Sigmoid colon (tissue), 6 donors: ENCODE measurements at regions not wholly inside any gene's neighbourhood (a gene's known extent, or its start where the extent isn't known, plus 50 kb on each side); places are given as distances from the start of the nearest gene placed in this dataset.

Experiments used
- DNase-seq: peaks from one replicate; pipeline ENCODE4 v3.0.0-alpha.2; 2019
- H3K27ac ChIP-seq, 4 donors: fragments of 200-600 bp; sonication (generic); one replicate each; pipeline ENCODE4 v1.5.1; 2016 to 2019; ENCODE audit warnings: mild to moderate bottlenecking in 1 of 4
- H3K27me3 ChIP-seq, 3 donors: fragments of 200-600 bp; sonication (generic); one replicate each; pipeline ENCODE4 v1.5.1; 2019; ENCODE audit warnings: mild to moderate bottlenecking in 1 of 3
- H3K36me3 ChIP-seq, 4 donors: fragments of 200-600 bp; sonication (generic); one replicate each; pipeline ENCODE4 v1.5.1; 2016 to 2019
- H3K4me1 ChIP-seq, 4 donors: fragments of 200-600 bp; sonication (generic); one replicate each; pipeline ENCODE4 v1.5.1; 2017 to 2019
- H3K4me3 ChIP-seq, 4 donors: fragments of 200-600 bp; sonication (generic); one replicate each; pipeline ENCODE4 v1.5.1; 2017 to 2019; ENCODE audit warnings: mild to moderate bottlenecking in 2 of 4, moderate library complexity in 1 of 4
- H3K9me3 ChIP-seq, 4 donors: fragments of 200-600 bp in 3 of 4; sonication (generic) in 3 of 4; one replicate each; pipeline versions ENCODE4 v1.5.1 to v1.6.1; 2013 to 2019
- EP300 ChIP-seq, 4 donors: sonication (generic); formaldehyde crosslinking; IDR thresholded peaks; one replicate each; pipeline ENCODE4 v1.6.1; 2017; ENCODE audit warnings: antibody characterized with exemption in 4 of 4
- POLR2A ChIP-seq, 2 donors: fragments of 450-650 bp; IDR thresholded peaks; one replicate each; pipeline ENCODE4 v1.6.1; 2016; ENCODE audit warnings: antibody characterized with exemption in 2 of 2, mild to moderate bottlenecking in 2 of 2, moderate library complexity in 2 of 2
- POLR2AphosphoS5 ChIP-seq, 4 donors: sonication (generic); formaldehyde crosslinking; IDR thresholded peaks; one replicate each; pipeline ENCODE4 v1.6.1; 2017; ENCODE audit warnings: antibody characterized with exemption in 4 of 4
- WGBS, 2 donors: extraction: QIAGEN DNeasy Blood & Tissue Kit; methylation state at CpG; one replicate each; pipeline ENCODE4 v1.1.7; 2013; 5-methylcytosine and 5-hydroxymethylcytosine counted together
- intact Hi-C: fragments of 100-400 bp; cut with DNase I; formaldehyde crosslinking; loops from one replicate; pipeline ENCODE4 v1.15.1; 2023
- TF ChIP-seq, protein P1 (sequence below), 4 experiments: fragments of 450-650 bp in 3 of 4; fragments of 200-600 bp in 1 of 4; IDR thresholded peaks; one replicate each; pipeline ENCODE4 v1.5.1; 2016 to 2019; ENCODE audit warnings: antibody characterized with exemption in 4 of 4, mild to moderate bottlenecking in 3 of 4, moderate library complexity in 2 of 4
- donor health status: healthy with polysubstance abuse.
- donor health status: healthy.

DNA sequence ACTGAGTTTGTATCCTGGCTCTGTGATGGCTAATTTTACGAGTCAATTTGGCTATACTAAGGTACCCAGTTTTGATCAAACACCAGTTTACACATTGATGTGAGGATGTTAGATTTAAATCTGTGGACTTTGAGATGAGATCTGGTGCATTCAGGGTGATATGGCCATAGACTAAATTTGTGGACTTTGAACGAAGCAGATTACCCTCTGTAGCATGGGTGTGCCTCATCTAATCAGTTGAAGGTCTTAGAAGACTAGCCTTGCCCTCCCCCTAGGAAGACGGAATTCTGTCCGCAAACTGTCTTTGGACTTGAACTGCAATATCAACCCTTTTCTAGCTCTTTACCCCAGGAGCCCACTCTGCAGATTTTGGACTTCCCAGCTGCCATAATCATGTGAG, 547.8 kb upstream of the CITED2 start:
- no peak for DNase-seq
- Histone ChIP-seq H3K9me3 (no peaks in the 10 kb centered on the region), H3K4me3 (no peak overlapping the region), H3K27me3 (no peaks in the 10 kb centered on the region), H3K27ac (no peak overlapping the region), H3K4me1 (peaks cover 0 to 13% (median 4%) of the 10 kb centered on the region in 4 donors), H3K36me3 (no peaks in the 10 kb centered on the region)
- intact Hi-C loops = no loop called here
- no peak for TF ChIP-seq POLR2AphosphoS5 (IDR thresholded peaks at IDR 0.05)
- TF ChIP-seq EP300 (IDR thresholded peaks at IDR 0.05) = no peak
- TF ChIP-seq, protein P1, sequence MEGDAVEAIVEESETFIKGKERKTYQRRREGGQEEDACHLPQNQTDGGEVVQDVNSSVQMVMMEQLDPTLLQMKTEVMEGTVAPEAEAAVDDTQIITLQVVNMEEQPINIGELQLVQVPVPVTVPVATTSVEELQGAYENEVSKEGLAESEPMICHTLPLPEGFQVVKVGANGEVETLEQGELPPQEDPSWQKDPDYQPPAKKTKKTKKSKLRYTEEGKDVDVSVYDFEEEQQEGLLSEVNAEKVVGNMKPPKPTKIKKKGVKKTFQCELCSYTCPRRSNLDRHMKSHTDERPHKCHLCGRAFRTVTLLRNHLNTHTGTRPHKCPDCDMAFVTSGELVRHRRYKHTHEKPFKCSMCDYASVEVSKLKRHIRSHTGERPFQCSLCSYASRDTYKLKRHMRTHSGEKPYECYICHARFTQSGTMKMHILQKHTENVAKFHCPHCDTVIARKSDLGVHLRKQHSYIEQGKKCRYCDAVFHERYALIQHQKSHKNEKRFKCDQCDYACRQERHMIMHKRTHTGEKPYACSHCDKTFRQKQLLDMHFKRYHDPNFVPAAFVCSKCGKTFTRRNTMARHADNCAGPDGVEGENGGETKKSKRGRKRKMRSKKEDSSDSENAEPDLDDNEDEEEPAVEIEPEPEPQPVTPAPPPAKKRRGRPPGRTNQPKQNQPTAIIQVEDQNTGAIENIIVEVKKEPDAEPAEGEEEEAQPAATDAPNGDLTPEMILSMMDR (IDR thresholded peaks at IDR 0.05) = no peak
- TF ChIP-seq POLR2A (IDR thresholded peaks at IDR 0.05) = no peak
- 39 to 82% methylated on average over 4 of the region's 4 CpGs for WGBS, 2 donors

DNA sequence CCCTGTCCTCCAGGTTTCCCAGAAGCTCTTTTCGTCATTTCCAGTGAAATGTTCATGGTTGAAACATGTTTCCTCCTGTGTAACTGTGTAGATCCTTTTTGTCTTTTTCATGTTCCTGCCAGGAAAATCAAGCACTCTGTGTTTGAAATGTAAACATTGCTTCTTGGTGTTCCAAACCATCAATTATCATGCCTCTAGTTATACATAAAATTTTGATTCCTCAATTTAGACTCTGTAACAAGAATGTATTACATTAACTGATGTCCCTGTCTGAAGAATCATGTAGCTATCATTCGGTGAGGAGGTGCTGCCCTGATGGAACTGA, 546.3 kb upstream of the CITED2 start:
- TF ChIP-seq POLR2AphosphoS5 (IDR thresholded peaks at IDR 0.05) (no peak), POLR2A (IDR thresholded peaks at IDR 0.05) (no peak), EP300 (IDR thresholded peaks at IDR 0.05) (no peak)
- TF ChIP-seq, protein P1 (IDR thresholded peaks at IDR 0.05) = no peak
- H3K4me1 ChIP-seq = peaks cover 0 to 9% (median 0%) of the 10 kb centered on the region in 4 donors
- no peak overlapping the region for H3K4me3 ChIP-seq
- no peak overlapping the region for H3K27ac ChIP-seq
- intact Hi-C loops = no loop called here
- no peaks in the 10 kb centered on the region for H3K36me3 ChIP-seq
- no peak for DNase-seq
- H3K9me3 ChIP-seq = no peaks in the 10 kb centered on the region
- 82 to 84% methylated on average over 2 of the region's 2 CpGs for WGBS, 2 donors
- H3K27me3 ChIP-seq = no peaks in the 10 kb centered on the region

- no peak for DNase-seq
- Histone ChIP-seq H3K4me3 (no peak overlapping the region), H3K27ac (no peak overlapping the region), H3K4me1 (peaks cover 0 to 9% (median 0%) of the 10 kb centered on the region in 4 donors), H3K9me3 (no peaks in the 10 kb centered on the region), H3K27me3 (no peaks in the 10 kb centered on the region), H3K36me3 (no peaks in the 10 kb centered on the region)
- TF ChIP-seq POLR2A (IDR thresholded peaks at IDR 0.05) (no peak), EP300 (IDR thresholded peaks at IDR 0.05) (no peak), POLR2AphosphoS5 (IDR thresholded peaks at IDR 0.05) (no peak)
- TF ChIP-seq, protein P1 (IDR thresholded peaks at IDR 0.05) = no peak
- intact Hi-C loops = no loop called here
- 51 to 62% methylated on average over 7 of the region's 7 CpGs for WGBS, 2 donors
Observed at GRCh38 chr6:139920027-139920775, 545.8 kb upstream of the CITED2 start.

GRCh38 chr6:139919107-139920026, 544.9 kb upstream of the CITED2 start:
- peaks cover 0 to 9% (median 0%) of the 10 kb centered on the region in 4 donors for H3K4me1 ChIP-seq
- TF ChIP-seq EP300 (IDR thresholded peaks at IDR 0.05) (no peak), POLR2AphosphoS5 (IDR thresholded peaks at IDR 0.05) (no peak), POLR2A (IDR thresholded peaks at IDR 0.05) (no peak)
- TF ChIP-seq, protein P1 (IDR thresholded peaks at IDR 0.05) = no peak
- H3K27me3 ChIP-seq = no peaks in the 10 kb centered on the region
- H3K36me3 ChIP-seq = no peaks in the 10 kb centered on the region
- no peak overlapping the region for H3K4me3 ChIP-seq
- intact Hi-C loops = no loop called here
- no peaks in the 10 kb centered on the region for H3K9me3 ChIP-seq
- DNase-seq = no peak
- 77 to 80% methylated on average over 8 of the region's 8 CpGs for WGBS, 2 donors
- H3K27ac ChIP-seq = no peak overlapping the region
